Osteoblast (primary cell): ENCODE measurements at regions not wholly inside any gene's neighbourhood (a gene's known extent, or its start where the extent isn't known, plus 50 kb on each side); places are given as distances from the start of the nearest gene placed in this dataset.
A peak's percentile ranks its signal among the peaks of the same experiment; 100 is the strongest.

ENCODE experiments used
- DNase-seq: peaks from one replicate; pipeline ENCODE4 v3.0.0; 2011; ENCODE audit warnings: low spot score, mixed read lengths; ENCODE audit not compliant: insufficient read length; ENCODE audit errors: missing footprints
- H2AFZ ChIP-seq: 2 replicates; pipeline ENCODE4 v1.6.0; 2011; ENCODE audit warnings: mild to moderate bottlenecking, low read length
- H3K27ac ChIP-seq: 2 replicates; pipeline ENCODE4 v1.5.1; 2011; ENCODE audit warnings: mild to moderate bottlenecking, low read depth, low read length, moderate library complexity
- H3K27me3 ChIP-seq: 2 replicates; pipeline ENCODE4 v1.6.0; 2012; ENCODE audit warnings: mild to moderate bottlenecking, control low read depth, inconsistent platforms, low read length, moderate library complexity; ENCODE audit not compliant: insufficient read depth
- H3K36me3 ChIP-seq: 2 replicates; pipeline ENCODE4 v1.5.1; 2011; ENCODE audit warnings: mild to moderate bottlenecking, low read length, control low read depth, moderate library complexity; ENCODE audit not compliant: insufficient read depth
- H3K4me1 ChIP-seq: 2 replicates; pipeline ENCODE4 v1.5.1; 2011; ENCODE audit warnings: mild to moderate bottlenecking, low read length, control low read depth, moderate library complexity; ENCODE audit not compliant: insufficient read depth
- H3K4me2 ChIP-seq: 2 replicates; pipeline ENCODE4 v1.6.0; 2011; ENCODE audit warnings: mild to moderate bottlenecking, low read length; ENCODE audit not compliant: insufficient read depth
- H3K4me3 ChIP-seq: fragments of 200-600 bp; sonication (generic); 3 replicates; pipeline ENCODE4 v1.5.1; 2012; ENCODE audit warnings: mild to moderate bottlenecking, low read length, inconsistent platforms; ENCODE audit not compliant: insufficient read depth
- H3K79me2 ChIP-seq: 2 replicates; pipeline ENCODE4 v1.6.0; 2012; ENCODE audit warnings: mild to moderate bottlenecking, low read length, control low read depth, inconsistent platforms; ENCODE audit not compliant: insufficient read depth
- H3K9me3 ChIP-seq: 2 replicates; pipeline ENCODE4 v1.5.1; 2011; ENCODE audit warnings: low read depth, low read length, control low read depth
- H4K20me1 ChIP-seq: 2 replicates; pipeline ENCODE4 v1.6.0; 2012; ENCODE audit warnings: mild to moderate bottlenecking, low read length, control low read depth; ENCODE audit not compliant: insufficient read depth
- CTCF ChIP-seq: IDR thresholded peaks from 2 replicates; pipeline ENCODE4 v1.5.1; 2011; ENCODE audit warnings: mild to moderate bottlenecking, low read depth, low read length, moderate library complexity; ENCODE audit errors: extremely low read depth

- H3K4me2 ChIP-seq = no peak overlapping the region
- no peaks in the 10 kb centered on the region for H4K20me1 ChIP-seq
- no peak overlapping the region for H2AFZ ChIP-seq
- no peaks in the 10 kb centered on the region for H3K4me1 ChIP-seq
- no peak overlapping the region for H3K4me3 ChIP-seq
- no peaks in the 10 kb centered on the region for H3K36me3 ChIP-seq
- DNase-seq = no peak
- H3K9me3 ChIP-seq = no peaks in the 10 kb centered on the region
- H3K79me2 ChIP-seq = no peaks in the 10 kb centered on the region
- no peak overlapping the region for H3K27ac ChIP-seq
- no peaks in the 10 kb centered on the region for H3K27me3 ChIP-seq
- no peak for TF ChIP-seq CTCF
These were observed 124.3 kb upstream of the NTM start for GRCh38 chr11:131246156-131246555.

GRCh38 chr11:131246663-131247062, 123.8 kb upstream of the NTM start:
- Histone ChIP-seq H3K27ac (no peak overlapping the region), H4K20me1 (no peaks in the 10 kb centered on the region), H3K4me2 (no peak overlapping the region), H3K9me3 (no peaks in the 10 kb centered on the region), H3K4me3 (no peak overlapping the region), H2AFZ (no peak overlapping the region), H3K27me3 (no peaks in the 10 kb centered on the region), H3K36me3 (no peaks in the 10 kb centered on the region), H3K79me2 (no peaks in the 10 kb centered on the region), H3K4me1 (no peaks in the 10 kb centered on the region)
- DNase-seq = no peak
- TF ChIP-seq CTCF = peak; percentile 21

GRCh38 chr11:131248588-131248987, 121.8 kb upstream of the NTM start:
- no peak for DNase-seq
- Histone ChIP-seq H3K4me2 (no peak overlapping the region), H3K36me3 (no peaks in the 10 kb centered on the region), H3K79me2 (no peaks in the 10 kb centered on the region), H3K4me1 (no peaks in the 10 kb centered on the region), H3K9me3 (no peaks in the 10 kb centered on the region), H2AFZ (no peak overlapping the region), H3K4me3 (no peak overlapping the region), H4K20me1 (no peaks in the 10 kb centered on the region), H3K27ac (no peak overlapping the region), H3K27me3 (no peaks in the 10 kb centered on the region)
- TF ChIP-seq CTCF = no peak

GRCh38 chr11:131253142-131253655, 117.2 kb upstream of the NTM start:
- H3K27me3 ChIP-seq = no peaks in the 10 kb centered on the region
- no peak overlapping the region for H3K4me3 ChIP-seq
- H3K27ac ChIP-seq = no peak overlapping the region
- no peaks in the 10 kb centered on the region for H3K4me1 ChIP-seq
- no peak overlapping the region for H2AFZ ChIP-seq
- DNase-seq = no peak
- H3K36me3 ChIP-seq = no peaks in the 10 kb centered on the region
- H3K79me2 ChIP-seq = no peaks in the 10 kb centered on the region
- no peak for TF ChIP-seq CTCF
- H4K20me1 ChIP-seq = no peaks in the 10 kb centered on the region
- no peak overlapping the region for H3K4me2 ChIP-seq
- H3K9me3 ChIP-seq = no peaks in the 10 kb centered on the region
